IMR-90 (cell line): ENCODE measurements at regions not wholly inside any gene's neighbourhood (a gene's known extent, or its start where the extent isn't known, plus 50 kb on each side); places are given as distances from the start of the nearest gene placed in this dataset.

Experiments
- ATAC-seq: fragments of 200-7000 bp; cut with Tn5 transposase; 2 replicates; pipeline ENCODE4 v1.9.1; 2020; ENCODE audit warnings: low read depth, mild to moderate bottlenecking, moderate library complexity
- BruUV-seq: library from RNA; stranded (reverse); fragments of 400-500 nt; replicated peaks from 2 replicates; lab custom pipeline; 2021; lab: Mats Ljungman, UMichigan
- CTCF ChIA-PET: fragments of 300-600 bp; formaldehyde crosslinking; extraction: SDS; loops from one replicate; lab custom pipeline; 2021; ENCODE audit warnings: antibody characterized with exemption; lab: Yijun Ruan, JAX
- POLR2A ChIA-PET: fragments of 300-600 bp; sonication (Branson Sonifier 250); formaldehyde crosslinking; loops from one replicate; lab custom pipeline; 2022; ENCODE audit warnings: antibody characterized with exemption; ENCODE audit not compliant: unreplicated experiment; lab: Charles Lee
- DNase-seq: peaks from one replicate; pipeline ENCODE4 v3.0.0; 2013
- H2AFZ ChIP-seq: replicated peaks from 2 replicates; pipeline ENCODE3; 2013; ENCODE audit warnings: low read length, mild to moderate bottlenecking; ENCODE audit not compliant: poor library complexity
- H2AK5ac ChIP-seq: 2 replicates; pipeline ENCODE4 v1.6.1; 2013; ENCODE audit warnings: low read depth, low read length, inconsistent platforms
- H2AK9ac ChIP-seq: replicated peaks from 2 replicates; pipeline ENCODE3; 2013; ENCODE audit warnings: mild to moderate bottlenecking, low read depth, low read length, moderate library complexity; ENCODE audit not compliant: poor library complexity
- H2BK120ac ChIP-seq: 2 replicates; pipeline ENCODE4 v1.6.1; 2013; ENCODE audit warnings: low read depth, low read length, inconsistent platforms
- H2BK15ac ChIP-seq: 3 replicates; pipeline ENCODE4 v1.6.1; 2013; ENCODE audit warnings: low read depth, low read length, inconsistent platforms
- H2BK20ac ChIP-seq: 2 replicates; pipeline ENCODE4 v1.6.1; 2013; ENCODE audit warnings: low read depth, mild to moderate bottlenecking, inconsistent platforms, low read length, moderate library complexity
- H2BK5ac ChIP-seq: 2 replicates; pipeline ENCODE4 v1.6.1; 2013; ENCODE audit warnings: mild to moderate bottlenecking, low read depth, low read length, inconsistent platforms; ENCODE audit not compliant: poor library complexity, severe bottlenecking
- H3K14ac ChIP-seq: replicated peaks from 2 replicates; pipeline ENCODE4 v1.6.1; 2013; ENCODE audit warnings: low read depth, low read length, inconsistent platforms
- H3K18ac ChIP-seq: 2 replicates; pipeline ENCODE4 v1.6.1; 2013; ENCODE audit warnings: low read depth, low read length, control low read depth
- H3K23ac ChIP-seq: 2 replicates; pipeline ENCODE4 v1.6.1; 2013; ENCODE audit warnings: low read depth, low read length, inconsistent platforms
- H3K27ac ChIP-seq: 2 replicates; pipeline ENCODE4 v1.5.1; 2013; ENCODE audit warnings: mild to moderate bottlenecking, control low read depth, low read length; ENCODE audit not compliant: insufficient read depth
- H3K27me3 ChIP-seq: 2 replicates; pipeline ENCODE4 v1.6.1; 2013; ENCODE audit warnings: low read length; ENCODE audit not compliant: control insufficient read depth, insufficient read depth
- H3K36me3 ChIP-seq: 2 replicates; pipeline ENCODE4 v1.6.1; 2013; ENCODE audit warnings: low read length, mixed read lengths; ENCODE audit not compliant: control insufficient read depth, insufficient read depth
- H3K4ac ChIP-seq: 2 replicates; pipeline ENCODE4 v1.6.1; 2013; ENCODE audit warnings: low read depth, low read length, inconsistent platforms
- H3K4me1 ChIP-seq: 2 replicates; pipeline ENCODE4 v1.6.1; 2013; ENCODE audit warnings: low read length, mixed read lengths; ENCODE audit not compliant: control insufficient read depth, insufficient read depth
- H3K4me2 ChIP-seq: 2 replicates; pipeline ENCODE4 v1.6.1; 2013; ENCODE audit warnings: low read depth, mild to moderate bottlenecking, control low read depth, low read length, moderate library complexity
- H3K4me3 ChIP-seq: 2 replicates; pipeline ENCODE4 v1.5.1; 2013; ENCODE audit warnings: low read depth, mild to moderate bottlenecking, control low read depth, low read length, moderate library complexity; ENCODE audit not compliant: insufficient read depth
- H3K56ac ChIP-seq: 2 replicates; pipeline ENCODE4 v1.6.1; 2013; ENCODE audit warnings: low read length, inconsistent platforms; ENCODE audit not compliant: insufficient read depth; ENCODE audit errors: extremely low read depth
- H3K79me1 ChIP-seq, 2 experiments: 2 replicates each; pipeline ENCODE4 v1.6.1; 2013; ENCODE audit warnings: low read length in 2 of 2, inconsistent platforms in 1 of 2, low read depth in 1 of 2
- H3K9ac ChIP-seq: 2 replicates; pipeline ENCODE4 v1.6.1; 2013; ENCODE audit warnings: low read depth, low read length, control low read depth
- H3K9me1 ChIP-seq: 2 replicates; pipeline ENCODE4 v1.6.1; 2013; ENCODE audit warnings: low read length, inconsistent platforms; ENCODE audit not compliant: insufficient read depth
- H3K9me3 ChIP-seq: 2 replicates; pipeline ENCODE4 v1.6.1; 2013; ENCODE audit warnings: low read length; ENCODE audit not compliant: control insufficient read depth, insufficient read depth
- H4K20me1 ChIP-seq: 2 replicates; pipeline ENCODE4 v1.6.1; 2013; ENCODE audit warnings: low read length, inconsistent platforms; ENCODE audit not compliant: insufficient read depth
- H4K5ac ChIP-seq: 2 replicates; pipeline ENCODE4 v1.6.1; 2013; ENCODE audit warnings: mild to moderate bottlenecking, low read depth, low read length, control low read depth
- H4K8ac ChIP-seq, 2 experiments: 2 replicates each; pipeline ENCODE4 v1.6.1; 2013; ENCODE audit warnings: low read depth in 2 of 2, low read length in 2 of 2, control low read depth in 1 of 2, inconsistent platforms in 1 of 2
- H4K91ac ChIP-seq: 2 replicates; pipeline ENCODE4 v1.6.1; 2013; ENCODE audit warnings: low read depth, low read length, inconsistent platforms; ENCODE audit not compliant: insufficient read depth
- CHD1 ChIP-seq: IDR thresholded peaks from 2 replicates; pipeline ENCODE4 v1.6.1; 2012; ENCODE audit warnings: low read depth, low read length, improper control_type of control experiment
- RFX5 ChIP-seq: IDR thresholded peaks from 2 replicates; pipeline ENCODE4 v1.8.0; 2012; ENCODE audit warnings: low read depth, mild to moderate bottlenecking, low read length, moderate library complexity
- WGBS, 2 experiments: methylation state at CpG; one replicate each; pipeline versions ENCODE4 v1.1.5 to v1.1.7; 2013; ENCODE audit warnings: missing lambda C conversion rate in 2 of 2; ENCODE audit not compliant: insufficient read length in 1 of 2; ENCODE audit errors: extremely low coverage in 2 of 2; 5-methylcytosine and 5-hydroxymethylcytosine counted together
- dilution Hi-C: fragments of 300-500 bp; cut with HindIII; formaldehyde crosslinking; loops from one replicate; pipeline ENCODE4 v1.14.3; 2018; ENCODE audit warnings: low sequenced_read_pairs; ENCODE audit not compliant: unreplicated experiment
- in situ Hi-C: fragments of 300-500 bp; cut with MboI; formaldehyde crosslinking; loops from 3 replicates; pipeline ENCODE4 v1.14.3; 2019; ENCODE audit warnings: low sequenced_read_pairs, inconsistent platforms, mixed read lengths
- intact Hi-C: fragments of 100-400 bp; cut with micrococcal nuclease; formaldehyde crosslinking; loops from 2 replicates; pipeline ENCODE4 v1.10.0; 2022

DNA sequence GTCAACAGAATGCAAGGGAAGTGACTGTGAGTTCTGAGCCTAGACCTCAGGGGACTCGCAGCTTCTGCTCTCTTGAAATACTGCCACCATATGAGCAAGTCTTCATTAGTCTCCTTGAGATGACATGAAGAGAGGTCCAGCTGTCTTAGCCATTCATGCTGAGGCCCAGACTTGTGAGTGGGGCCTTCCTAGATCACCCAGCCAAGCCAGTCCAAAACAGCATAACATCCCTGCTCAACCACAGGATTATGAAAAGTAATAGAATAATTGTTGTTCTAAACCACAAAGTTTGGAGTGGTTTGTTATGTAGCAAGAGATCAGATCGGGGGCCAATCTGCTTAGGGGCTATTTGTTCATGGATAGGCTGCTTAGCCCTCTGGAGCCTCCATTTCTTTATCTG lies 54.9 kb upstream of the HTATIP2 start:
- H3K14ac ChIP-seq: no peak overlapping the region
- H4K8ac ChIP-seq: no peak overlapping the region
- H3K79me1 ChIP-seq: no peaks in the 10 kb centered on the region
- no peak overlapping the region for H3K18ac ChIP-seq
- intact Hi-C loops: no loop called here
- H3K4me1 ChIP-seq: no peaks in the 10 kb centered on the region
- no peaks in the 10 kb centered on the region for H3K36me3 ChIP-seq
- no peak overlapping the region for H2AK9ac ChIP-seq
- no peak overlapping the region for H2AK5ac ChIP-seq
- no peaks in the 10 kb centered on the region for H3K9me1 ChIP-seq
- H3K27ac ChIP-seq: no peak overlapping the region
- POLR2A ChIA-PET: interaction anchor here (0.7 kb wide), 1 partner anchor 16 kb away, joined by 9 read pairs; no protein-coding TSS in a partner anchor
- no peak overlapping the region for H3K4ac ChIP-seq
- H4K20me1 ChIP-seq: no peaks in the 10 kb centered on the region
- DNase-seq (no peak), ATAC-seq (no peak)
- H3K4me3 ChIP-seq: no peak overlapping the region
- H2BK120ac ChIP-seq: no peak overlapping the region
- no peaks in the 10 kb centered on the region for H3K9me3 ChIP-seq
- no peak overlapping the region for H3K56ac ChIP-seq
- in situ Hi-C loops: no loop called here
- H2BK5ac ChIP-seq: no peak overlapping the region
- no TSS peak for BruUV-seq
- no peak overlapping the region for H2BK15ac ChIP-seq
- H4K91ac ChIP-seq: no peak overlapping the region
- no peak overlapping the region for H3K23ac ChIP-seq
- no peaks in the 10 kb centered on the region; the same call in none of the 2 replicates for H3K27me3 ChIP-seq
- H4K5ac ChIP-seq: no peak overlapping the region
- no CpG with 5 or more reads among the region's 2 CpGs for WGBS, 2 experiments
- TF ChIP-seq RFX5: no peak
- TF ChIP-seq CHD1: no peak
- H2BK20ac ChIP-seq: no peak overlapping the region
- dilution Hi-C loops: no loop called here
- CTCF ChIA-PET: no interaction called here
- no peak overlapping the region for H3K9ac ChIP-seq
- H3K4me2 ChIP-seq: no peak overlapping the region
- no peak overlapping the region for H2AFZ ChIP-seq
